HCT116 (cell line): ENCODE measurements at regions not wholly inside any gene's neighbourhood (a gene's known extent, or its start where the extent isn't known, plus 50 kb on each side); places are given as distances from the start of the nearest gene placed in this dataset.

ENCODE experiments used
- ATAC-seq: fragments of 200-7000 bp; cut with Tn5 transposase; 2 replicates; pipeline ENCODE4 v1.9.1; 2020; ENCODE audit warnings: mild to moderate bottlenecking, moderate library complexity
- BruUV-seq: library from RNA; stranded (reverse); fragments of 400-500 nt; replicated peaks from 2 replicates; lab custom pipeline; 2021; lab: Mats Ljungman, UMichigan
- CTCF ChIA-PET: fragments of 300-600 bp; sonication (Branson Sonifier 250); formaldehyde crosslinking; loops from one replicate; lab custom pipeline; 2021; ENCODE audit warnings: antibody characterized with exemption; lab: Charles Lee
- POLR2A ChIA-PET: fragments of 300-600, 350-600 bp; sonication (Branson Sonifier 250); formaldehyde crosslinking; loops from one replicate; lab custom pipeline; 2021; ENCODE audit warnings: antibody characterized with exemption; lab: Charles Lee
- RAD21 ChIA-PET, 2 experiments: fragments of 300-600 bp; sonication (Branson Sonifier 250); formaldehyde crosslinking; loops; one replicate each; lab custom pipeline; 2023; ENCODE audit warnings: low total read pairs in 2 of 2; ENCODE audit not compliant: uncharacterized antibody in 2 of 2, unreplicated experiment in 2 of 2, low non-redundant PET in 1 of 2; lab: Charles Lee
- DNase-seq: peaks from one replicate; pipeline ENCODE4 v3.0.0-alpha.2; 2010; ENCODE audit warnings: low read depth, low spot score
- H2AFZ ChIP-seq: fragments of 200-600 bp; shearing (Covaris generic), sonication (generic); 2 replicates; pipeline ENCODE4 v1.6.1; 2017; ENCODE audit warnings: low read depth, mixed run types, mixed read lengths, antibody characterized with exemption, low read length; ENCODE audit not compliant: poor library complexity, severe bottlenecking
- H3K27ac ChIP-seq: 2 replicates; pipeline ENCODE4 v1.5.1; 2012; ENCODE audit warnings: low read depth, low read length
- H3K27me3 ChIP-seq: fragments of 200-600 bp; sonication (generic); 2 replicates; pipeline ENCODE4 v1.6.1; 2016; ENCODE audit warnings: mixed run types, low read length, mixed read lengths; ENCODE audit not compliant: insufficient read depth
- H3K36me3 ChIP-seq, 2 experiments: fragments of 200-500 bp in 1 of 2; fragments of 200-600 bp in 1 of 2; sonication (Bioruptor generic) in 1 of 2; sonication (generic) in 1 of 2; 2 replicates each; pipeline versions ENCODE4 v1.5.1 to v1.6.1; 2014 to 2016; ENCODE audit warnings: low read length in 2 of 2, inconsistent platforms in 1 of 2, mixed read lengths in 1 of 2, mixed run types in 1 of 2; ENCODE audit not compliant: insufficient read depth in 2 of 2, control insufficient read depth in 1 of 2
- H3K4me1 ChIP-seq, 2 experiments: fragments of 200-600 bp in 1 of 2; sonication (generic) in 1 of 2; 2 replicates each; pipeline versions ENCODE4 v1.5.1 to v1.6.1; 2012 to 2017; ENCODE audit warnings: low read length in 2 of 2, inconsistent platforms in 1 of 2, mild to moderate bottlenecking in 1 of 2, mixed read lengths in 1 of 2, mixed run types in 1 of 2, moderate library complexity in 1 of 2; ENCODE audit not compliant: insufficient read depth in 2 of 2, control insufficient read depth in 1 of 2
- H3K4me2 ChIP-seq: fragments of 200-600 bp; sonication (generic); 2 replicates; pipeline ENCODE4 v1.6.1; 2017; ENCODE audit warnings: mixed run types, low read length, mixed read lengths
- H3K4me3 ChIP-seq, 2 experiments: fragments of 200-600 bp in 1 of 2; sonication (generic) in 1 of 2; replicated peaks in 1 of 2; 2 replicates each; pipeline ENCODE4 v1.5.1; 2011 to 2016; ENCODE audit warnings: low read length in 2 of 2, control low read depth in 1 of 2, low read depth in 1 of 2, mild to moderate bottlenecking in 1 of 2, mixed read lengths in 1 of 2, mixed run types in 1 of 2
- H3K79me2 ChIP-seq: fragments of 200-600 bp; sonication (generic); 2 replicates; pipeline ENCODE4 v1.6.1; 2017; ENCODE audit warnings: mild to moderate bottlenecking, mixed run types, low read length, moderate library complexity, mixed read lengths; ENCODE audit not compliant: insufficient read depth
- H3K9ac ChIP-seq: fragments of 200-600 bp; sonication (generic); 2 replicates; pipeline ENCODE4 v1.6.1; 2016; ENCODE audit warnings: low read length, mixed read lengths
- H3K9me2 ChIP-seq: fragments of 200-600 bp; sonication (generic), shearing (Covaris generic); 2 replicates; pipeline ENCODE4 v1.6.1; 2017; ENCODE audit warnings: mixed run types, mild to moderate bottlenecking, moderate library complexity; ENCODE audit not compliant: insufficient read depth
- H3K9me3 ChIP-seq, 2 experiments: fragments of 200-500 bp in 1 of 2; fragments of 200-600 bp in 1 of 2; sonication (Bioruptor generic) in 1 of 2; sonication (generic) in 1 of 2; 2 replicates each; pipeline ENCODE4 v1.6.1; 2014 to 2017; ENCODE audit warnings: low read length in 2 of 2, mixed read lengths in 2 of 2, inconsistent platforms in 1 of 2, low read depth in 1 of 2, mild to moderate bottlenecking in 1 of 2, mixed run types in 1 of 2, moderate library complexity in 1 of 2; ENCODE audit not compliant: control insufficient read depth in 1 of 2, insufficient read depth in 1 of 2
- H4K20me1 ChIP-seq: fragments of 200-600 bp; sonication (generic), shearing (Covaris generic); 2 replicates; pipeline ENCODE4 v1.6.1; 2017; ENCODE audit warnings: mixed run types, mild to moderate bottlenecking, moderate library complexity; ENCODE audit not compliant: insufficient read depth
- CEBPB ChIP-seq: IDR thresholded peaks from 2 replicates; pipeline ENCODE4 v1.6.1; 2012; ENCODE audit warnings: low read depth
- ELF1 ChIP-seq: IDR thresholded peaks from 2 replicates; pipeline ENCODE4 v1.6.1; 2012; ENCODE audit warnings: low read depth, borderline replicate concordance
- POLR2A ChIP-seq: IDR thresholded peaks from 2 replicates; pipeline ENCODE4 v1.7.0; 2011; ENCODE audit warnings: borderline replicate concordance; ENCODE audit not compliant: insufficient read depth, insufficient read length; ENCODE audit errors: extremely low read depth
- POLR2AphosphoS5 ChIP-seq: IDR thresholded peaks from 2 replicates; pipeline ENCODE4 v1.6.1; 2011; ENCODE audit warnings: mild to moderate bottlenecking, low read depth, low read length, moderate library complexity
- SIN3A ChIP-seq: IDR thresholded peaks from 2 replicates; pipeline ENCODE4 v1.6.1; 2012; ENCODE audit warnings: low read depth
- SP1 ChIP-seq: IDR thresholded peaks from 2 replicates; pipeline ENCODE4 v1.6.1; 2012; ENCODE audit warnings: low read depth
- SRF ChIP-seq: IDR thresholded peaks from 2 replicates; pipeline ENCODE4 v1.6.1; 2012; ENCODE audit warnings: low read depth
- ZFX ChIP-seq: fragments of 450-650 bp; IDR thresholded peaks from 2 replicates; pipeline ENCODE4 v1.6.1; 2017
- ZNF274 ChIP-seq: fragments of 200-500 bp; sonication (Bioruptor generic); IDR thresholded peaks from 2 replicates; pipeline ENCODE4 v1.6.1; 2014; ENCODE audit warnings: mild to moderate bottlenecking, low read depth, low read length, inconsistent platforms
- intact Hi-C: fragments of 100-400 bp; cut with micrococcal nuclease; formaldehyde crosslinking; loops from 2 replicates; pipeline ENCODE4 v1.10.0; 2022
- TF ChIP-seq, protein P1 (sequence below): IDR thresholded peaks from 2 replicates; pipeline ENCODE4 v1.6.1; 2011; ENCODE audit warnings: mild to moderate bottlenecking, low read length, moderate library complexity; ENCODE audit not compliant: insufficient replicate concordance; ENCODE audit errors: extremely low read depth
- TF ChIP-seq, protein P2 (sequence below): IDR thresholded peaks from 2 replicates; pipeline ENCODE4 v1.6.1; 2012

DNA sequence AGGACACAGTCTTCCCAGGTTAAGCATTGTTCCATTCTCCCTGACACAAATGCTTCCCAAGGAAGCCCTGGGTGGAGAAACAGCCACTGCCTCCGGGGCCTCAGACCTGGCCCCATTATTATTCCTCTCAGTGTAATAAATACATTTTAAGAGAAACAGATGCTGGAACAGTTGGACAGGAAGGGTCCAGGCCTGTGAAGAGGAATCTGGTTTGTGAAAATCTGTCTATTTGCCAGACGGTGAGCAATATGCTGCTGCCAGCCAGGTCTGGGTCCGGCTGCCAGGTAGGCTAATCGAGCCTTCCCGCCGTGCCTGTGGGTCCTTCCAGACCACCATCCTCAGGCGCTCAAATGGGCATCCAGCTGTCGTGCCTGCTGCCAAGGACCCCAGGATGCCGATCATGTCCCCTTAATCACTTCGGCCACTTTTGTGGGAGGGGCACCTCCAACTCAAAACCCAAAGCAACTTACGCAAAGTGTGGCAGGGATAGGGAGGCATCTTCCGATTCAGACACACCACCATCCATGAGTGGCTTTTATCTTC, 528.4 kb downstream of the MIAT start:
- Histone ChIP-seq H3K9me3 (no peaks in the 10 kb centered on the region; a peak in 1 of 4 replicates), H4K20me1 (no peaks in the 10 kb centered on the region), H3K9me2 (no peaks in the 10 kb centered on the region), H3K27ac (no peak overlapping the region), H3K79me2 (no peaks in the 10 kb centered on the region), H3K9ac (no peak overlapping the region), H3K4me3 (no peak overlapping the region), H3K4me1 (no peaks in the 10 kb centered on the region), H3K36me3 (no peaks in the 10 kb centered on the region), H3K4me2 (no peak overlapping the region), H2AFZ (no peak overlapping the region), H3K27me3 (peaks cover 6% of the 10 kb centered on the region; the same call in 1 of the 2 replicates)
- intact Hi-C loops: no loop called here
- ATAC-seq (no peak), DNase-seq (no peak)
- BruUV-seq: no TSS peak
- TF ChIP-seq POLR2A (no peak), ZNF274 (no peak), ELF1 (no peak), ZFX (no peak), SP1 (no peak), SIN3A (no peak), SRF (no peak)
- POLR2A ChIA-PET: no interaction called here
- CTCF ChIA-PET: no interaction called here
- RAD21 ChIA-PET: no interaction called here

DNA sequence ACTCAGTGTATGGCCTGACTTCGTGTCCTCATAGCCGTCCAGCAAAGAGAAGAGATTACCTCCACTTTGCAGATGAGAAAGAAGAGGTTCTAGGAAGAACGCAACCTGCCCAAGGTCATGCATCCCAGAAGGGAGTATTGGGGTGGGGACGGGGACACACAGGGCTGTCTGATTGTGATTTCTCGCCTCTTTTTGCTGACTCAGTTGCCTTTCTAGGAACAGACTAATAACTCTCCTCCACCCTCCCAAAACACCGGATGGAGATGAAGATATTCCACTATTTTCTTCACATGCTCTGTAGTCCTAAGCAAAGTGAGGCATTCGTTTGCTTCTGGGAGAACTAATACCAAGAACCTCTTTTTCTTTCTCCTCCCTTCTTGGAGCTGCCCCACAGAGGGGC, 529.3 kb downstream of the MIAT start:
- Histone ChIP-seq H2AFZ (no peak overlapping the region), H3K4me3 (no peak overlapping the region), H3K9me2 (no peaks in the 10 kb centered on the region), H3K9ac (no peak overlapping the region), H3K27ac (no peak overlapping the region), H4K20me1 (no peaks in the 10 kb centered on the region), H3K4me1 (no peaks in the 10 kb centered on the region), H3K9me3 (no peaks in the 10 kb centered on the region; a peak in 1 of 4 replicates), H3K27me3 (peaks cover 6% of the 10 kb centered on the region; the same call in 1 of the 2 replicates)
- CTCF ChIA-PET: no interaction called here
- POLR2A ChIA-PET: no interaction called here
- no peak for DNase-seq
- RAD21 ChIA-PET: no interaction called here
- no TSS peak for BruUV-seq
- TF ChIP-seq SRF (no peak), POLR2AphosphoS5 (no peak), CEBPB (no peak), SIN3A (no peak)
- TF ChIP-seq, protein P1, sequence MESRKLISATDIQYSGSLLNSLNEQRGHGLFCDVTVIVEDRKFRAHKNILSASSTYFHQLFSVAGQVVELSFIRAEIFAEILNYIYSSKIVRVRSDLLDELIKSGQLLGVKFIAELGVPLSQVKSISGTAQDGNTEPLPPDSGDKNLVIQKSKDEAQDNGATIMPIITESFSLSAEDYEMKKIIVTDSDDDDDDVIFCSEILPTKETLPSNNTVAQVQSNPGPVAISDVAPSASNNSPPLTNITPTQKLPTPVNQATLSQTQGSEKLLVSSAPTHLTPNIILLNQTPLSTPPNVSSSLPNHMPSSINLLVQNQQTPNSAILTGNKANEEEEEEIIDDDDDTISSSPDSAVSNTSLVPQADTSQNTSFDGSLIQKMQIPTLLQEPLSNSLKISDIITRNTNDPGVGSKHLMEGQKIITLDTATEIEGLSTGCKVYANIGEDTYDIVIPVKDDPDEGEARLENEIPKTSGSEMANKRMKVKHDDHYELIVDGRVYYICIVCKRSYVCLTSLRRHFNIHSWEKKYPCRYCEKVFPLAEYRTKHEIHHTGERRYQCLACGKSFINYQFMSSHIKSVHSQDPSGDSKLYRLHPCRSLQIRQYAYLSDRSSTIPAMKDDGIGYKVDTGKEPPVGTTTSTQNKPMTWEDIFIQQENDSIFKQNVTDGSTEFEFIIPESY: no peak
- TF ChIP-seq, protein P2, sequence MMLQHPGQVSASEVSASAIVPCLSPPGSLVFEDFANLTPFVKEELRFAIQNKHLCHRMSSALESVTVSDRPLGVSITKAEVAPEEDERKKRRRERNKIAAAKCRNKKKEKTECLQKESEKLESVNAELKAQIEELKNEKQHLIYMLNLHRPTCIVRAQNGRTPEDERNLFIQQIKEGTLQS: no peak
- TF ChIP-seq, all 23 proteins: peak for 0
- ATAC-seq: no peak
- H3K4me2 ChIP-seq: no peak overlapping the region
- intact Hi-C loops: no loop called here
- H3K79me2 ChIP-seq: no peaks in the 10 kb centered on the region
- H3K36me3 ChIP-seq: no peaks in the 10 kb centered on the region
